ENCODE measurements at regions not wholly inside any gene's neighbourhood (a gene's known extent, or its start where the extent isn't known, plus 50 kb on each side); places are given as distances from the start of the nearest gene placed in this dataset.

DNA sequence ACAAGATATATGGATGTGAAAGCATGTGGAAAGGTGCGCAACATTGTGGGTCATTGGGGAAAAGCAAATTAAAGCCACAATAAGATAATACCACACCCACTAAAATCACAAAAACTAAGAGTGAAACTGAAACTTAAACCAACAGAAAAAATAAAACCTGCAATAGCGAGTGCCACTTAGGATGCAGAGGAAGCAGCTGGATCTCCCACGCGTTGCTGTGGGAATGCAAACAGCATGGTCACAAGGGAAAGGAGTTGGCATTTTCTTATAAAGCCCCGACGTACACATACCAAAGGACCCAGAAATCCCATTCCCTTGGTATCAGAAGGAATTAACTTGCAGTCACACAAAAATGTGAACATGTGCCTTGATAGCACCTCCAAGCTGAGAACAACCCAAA lies 712.0 kb downstream of the TBC1D22A start:
- no peak for DNase-seq (ENCODE audit: low read depth)

DNA sequence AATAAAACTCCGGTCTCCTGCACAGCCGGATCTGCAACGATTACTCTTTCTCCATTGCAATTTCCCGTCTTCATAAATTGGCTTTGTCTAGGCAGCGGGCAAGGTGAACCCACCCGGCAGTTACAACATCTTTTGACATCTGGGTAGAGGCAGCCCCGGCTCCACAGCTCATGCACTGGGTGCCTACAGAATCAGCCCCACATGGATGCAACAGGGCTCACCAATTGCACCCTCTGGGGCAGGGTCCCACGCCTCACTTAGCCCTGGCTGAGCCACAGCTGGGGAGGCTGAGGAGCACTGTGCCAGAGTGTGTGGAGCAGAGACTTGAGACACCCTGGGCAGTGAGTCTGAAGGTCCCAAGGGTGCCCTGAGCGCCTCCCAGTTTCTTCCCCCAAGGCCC lies 710.2 kb downstream of the TBC1D22A start:
- no peak for DNase-seq (ENCODE audit: low read depth)

GRCh38 chr22:47471406-47471805 lies 709.0 kb downstream of the TBC1D22A start:
- no peak for DNase-seq (ENCODE audit: low read depth)

DNA sequence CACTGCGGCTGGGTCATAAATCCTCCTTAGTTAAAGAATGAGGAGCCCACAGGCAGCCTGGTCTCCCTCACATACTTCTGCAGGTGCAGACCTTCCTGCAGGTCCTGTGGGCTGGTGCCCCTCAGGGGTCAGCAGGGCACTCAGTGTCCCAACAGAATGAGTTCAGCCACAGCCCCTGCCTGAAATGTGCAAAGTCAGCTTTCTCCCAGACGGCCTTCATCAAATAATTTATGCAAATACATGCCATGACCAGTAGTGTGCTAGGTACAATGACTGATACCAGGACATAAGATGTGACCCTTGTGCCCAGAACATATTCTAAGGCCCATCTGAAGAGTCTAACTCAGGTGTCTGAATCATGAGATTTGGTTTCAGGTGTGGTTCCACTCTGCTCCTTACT lies 703.4 kb downstream of the TBC1D22A start:
- no peak for DNase-seq (ENCODE audit: low read depth)

DNA sequence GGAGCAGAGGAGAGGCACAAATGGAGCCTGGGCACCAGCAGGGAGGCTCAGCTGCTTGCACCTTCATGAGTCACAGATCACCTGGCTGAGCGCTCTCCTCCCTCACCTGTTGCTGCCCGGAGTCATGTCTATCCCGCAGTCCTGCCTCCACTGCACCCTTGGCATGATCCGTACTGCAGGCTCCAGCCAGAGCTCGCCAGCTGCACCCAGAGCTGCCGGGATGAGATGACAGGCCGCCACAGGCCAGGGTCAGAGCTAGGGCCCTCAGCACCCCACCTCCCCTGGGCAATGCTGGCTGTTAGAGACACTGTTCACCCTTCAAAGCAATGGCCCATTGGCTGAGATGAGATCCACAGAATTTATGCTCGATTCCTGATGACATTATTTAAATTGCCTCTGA lies 702.8 kb downstream of the TBC1D22A start:
- no peak for DNase-seq (ENCODE audit: low read depth)

DNA sequence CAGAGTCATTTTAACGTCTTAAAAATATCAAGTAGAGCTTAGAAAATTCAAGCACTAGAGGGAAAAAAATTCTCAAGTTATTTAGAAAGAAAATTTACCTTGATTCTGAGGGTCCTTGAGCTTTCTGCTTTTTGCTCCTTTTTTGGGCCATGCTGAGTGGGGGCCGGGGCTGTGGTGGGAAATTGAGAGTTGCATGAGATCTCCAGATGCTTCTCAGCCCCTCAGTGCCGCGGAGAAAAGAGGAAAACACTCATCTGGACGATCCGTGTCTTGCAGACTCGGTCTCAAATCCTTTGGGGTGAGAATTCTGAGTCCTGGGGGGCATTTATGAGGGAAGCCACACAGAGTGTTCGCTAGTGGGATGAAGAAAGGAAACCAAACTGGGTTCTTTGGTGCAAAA lies 700.8 kb downstream of the TBC1D22A start:
- DNase-seq (ENCODE audit: low read depth), result no peak

DNA sequence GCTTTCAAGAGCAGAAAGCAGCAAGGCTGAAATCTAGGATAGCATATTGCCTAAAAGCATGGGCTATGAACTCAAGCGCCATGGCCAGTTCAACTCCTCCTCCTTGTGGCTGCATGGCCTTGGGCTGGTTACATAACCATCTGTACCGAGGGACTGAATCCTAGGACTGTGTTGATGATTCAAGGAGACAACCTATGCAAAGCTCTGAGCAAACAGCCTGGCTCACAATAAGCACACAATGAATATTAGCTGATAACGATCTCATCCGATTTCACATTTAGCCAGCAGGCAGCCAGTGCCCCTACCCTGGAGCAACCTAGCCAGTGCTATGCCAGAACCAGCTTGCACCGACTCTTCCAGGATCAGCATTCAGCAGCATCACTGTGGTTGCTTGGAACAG lies 698.4 kb downstream of the TBC1D22A start:
- DNase-seq (ENCODE audit: low read depth), result no peak

DNA sequence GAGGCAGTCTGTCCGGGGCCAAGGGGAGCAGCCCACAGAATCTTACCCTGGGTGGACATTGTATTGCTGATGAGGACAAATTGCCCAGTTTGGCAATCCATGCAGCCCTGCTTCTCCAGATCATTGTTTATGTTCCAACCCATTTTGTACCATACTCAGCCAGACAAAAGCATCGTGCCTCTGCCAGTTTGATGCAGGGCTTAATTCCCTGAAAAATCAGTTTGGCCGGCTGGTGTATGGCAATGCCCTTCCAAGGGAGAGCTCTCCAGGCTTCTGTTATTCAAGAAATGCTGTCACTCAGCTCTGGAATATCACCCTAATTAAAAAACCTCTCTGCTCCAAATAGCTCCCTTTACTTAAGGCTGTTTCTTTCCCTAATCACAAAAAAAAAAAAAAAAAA lies 697.7 kb downstream of the TBC1D22A start:
- no peak for DNase-seq (ENCODE audit: low read depth)

DNA sequence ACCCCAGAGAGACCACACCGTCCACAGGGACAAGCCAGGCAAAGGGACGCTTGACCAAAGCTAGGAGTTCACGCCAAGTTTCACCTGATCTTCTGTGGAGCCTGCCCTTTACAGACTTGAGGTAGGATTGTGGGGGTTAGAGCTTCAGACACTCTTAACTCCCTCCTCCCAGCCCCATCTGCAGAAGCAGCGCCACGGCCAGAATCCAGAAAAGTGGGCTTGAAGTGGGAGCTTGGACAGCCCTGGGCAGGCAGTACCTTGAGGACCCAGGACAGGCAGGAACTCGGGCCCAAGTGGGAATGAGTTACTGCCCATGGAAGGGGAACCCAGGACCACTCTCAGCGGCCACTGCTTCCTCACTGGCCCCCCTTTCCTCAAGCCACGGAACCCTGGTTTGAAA lies 695.9 kb downstream of the TBC1D22A start:
- DNase-seq (ENCODE audit: low read depth), result no peak

DNA sequence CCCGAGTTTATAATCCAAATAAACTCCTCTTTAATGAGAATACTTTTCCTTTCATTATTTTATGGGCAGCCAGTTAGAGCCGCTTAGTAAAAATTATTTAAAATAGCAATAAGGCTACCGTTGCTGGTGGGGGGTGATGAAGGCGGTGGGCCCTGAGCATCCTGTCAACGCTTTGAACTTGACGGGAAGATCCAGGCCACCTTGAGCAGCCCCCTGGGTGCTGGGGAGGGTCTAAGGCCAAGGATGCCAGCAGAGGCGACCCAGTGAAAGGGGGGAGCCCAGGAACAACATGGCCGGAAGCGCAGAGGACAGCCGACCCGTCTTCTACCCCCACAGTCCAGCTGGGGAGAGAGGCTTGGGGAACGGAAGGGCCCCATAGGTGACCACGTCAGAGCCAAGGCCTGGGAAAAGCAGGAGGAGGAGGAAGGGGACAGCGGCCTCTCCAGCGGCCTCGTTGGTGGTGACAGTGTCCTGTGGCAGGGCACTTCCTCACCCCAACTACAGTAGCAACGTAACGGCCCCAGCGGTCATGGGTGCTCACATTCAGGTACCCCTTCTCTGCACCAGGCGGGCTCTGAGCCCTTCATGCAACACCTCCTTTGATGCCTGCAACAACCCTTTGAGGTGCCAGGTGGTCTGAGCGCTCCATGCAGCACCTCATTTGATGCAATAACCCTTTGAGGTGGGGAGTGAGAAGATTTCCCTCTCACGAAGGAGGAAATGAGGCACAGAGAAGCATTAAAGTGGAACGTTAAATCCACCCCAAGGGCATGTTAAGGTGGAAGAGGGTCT lies 695.3 kb downstream of the TBC1D22A start:
- no peak for DNase-seq (ENCODE audit: low read depth)

- DNase-seq (ENCODE audit: low read depth), result no peak
These were observed 694.6 kb downstream of the TBC1D22A start for GRCh38 chr22:47457021-47457420.

- DNase-seq (ENCODE audit: low read depth), result no peak
These were observed 693.6 kb downstream of the TBC1D22A start for GRCh38 chr22:47456031-47456430.

- no peak for DNase-seq (ENCODE audit: low read depth)
These were observed 690.6 kb downstream of the TBC1D22A start for GRCh38 chr22:47453049-47453448.

GRCh38 chr22:47452184-47452583 lies 689.7 kb downstream of the TBC1D22A start:
- no peak for DNase-seq (ENCODE audit: low read depth)

GRCh38 chr22:47450876-47451475 lies 688.5 kb downstream of the TBC1D22A start:
- DNase-seq (ENCODE audit: low read depth), result no peak

GRCh38 chr22:47449508-47450270 lies 687.2 kb downstream of the TBC1D22A start:
- no peak for DNase-seq (ENCODE audit: low read depth)

DNA sequence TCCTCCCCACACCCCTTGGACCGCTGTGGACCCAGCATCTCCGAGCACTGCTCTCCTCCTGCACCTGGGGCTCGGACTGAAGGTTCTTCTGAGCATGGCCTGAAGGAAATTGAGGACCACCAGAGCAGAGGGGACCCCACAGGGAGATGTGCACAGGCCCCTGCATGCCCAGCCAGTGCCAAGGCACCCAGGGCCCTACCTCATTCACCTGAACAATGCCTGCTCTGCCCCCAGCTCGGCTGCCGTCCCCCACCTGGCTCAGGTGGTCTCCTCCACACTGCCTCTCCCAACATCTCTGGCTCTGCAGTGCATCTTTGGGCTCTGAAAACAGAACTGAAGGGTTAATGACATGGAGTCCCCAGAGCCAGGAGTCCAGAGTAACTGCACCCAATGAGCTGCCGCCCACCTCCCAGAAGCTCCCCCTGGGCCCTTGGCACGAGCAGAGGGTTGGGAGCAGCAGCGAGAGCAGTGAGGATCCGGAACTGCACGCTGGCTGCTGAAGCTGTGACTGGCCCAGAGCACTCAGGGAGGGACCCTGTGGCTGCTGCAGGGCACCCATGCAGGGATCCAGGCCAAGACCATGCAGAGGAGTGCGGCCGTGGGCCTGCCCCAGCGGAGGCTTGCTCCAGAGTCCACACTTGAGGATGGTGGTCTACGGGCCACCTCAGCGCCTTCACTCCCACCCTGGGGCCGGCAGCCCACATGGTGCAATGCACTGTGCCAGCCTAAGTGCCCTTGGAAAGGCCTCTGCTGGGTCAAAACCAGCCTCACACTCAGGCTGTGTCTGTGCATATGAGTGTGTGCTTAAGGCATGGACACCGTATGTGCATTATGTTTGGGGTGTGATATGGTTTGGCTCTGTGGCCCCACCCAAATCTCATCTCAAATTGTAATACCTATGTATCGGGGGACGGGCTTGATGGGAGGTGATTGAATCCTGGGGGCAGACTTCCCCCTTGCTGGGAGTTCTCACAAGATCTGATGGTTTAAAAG lies 686.1 kb downstream of the TBC1D22A start:
- DNase-seq (ENCODE audit: low read depth), result no peak

DNA sequence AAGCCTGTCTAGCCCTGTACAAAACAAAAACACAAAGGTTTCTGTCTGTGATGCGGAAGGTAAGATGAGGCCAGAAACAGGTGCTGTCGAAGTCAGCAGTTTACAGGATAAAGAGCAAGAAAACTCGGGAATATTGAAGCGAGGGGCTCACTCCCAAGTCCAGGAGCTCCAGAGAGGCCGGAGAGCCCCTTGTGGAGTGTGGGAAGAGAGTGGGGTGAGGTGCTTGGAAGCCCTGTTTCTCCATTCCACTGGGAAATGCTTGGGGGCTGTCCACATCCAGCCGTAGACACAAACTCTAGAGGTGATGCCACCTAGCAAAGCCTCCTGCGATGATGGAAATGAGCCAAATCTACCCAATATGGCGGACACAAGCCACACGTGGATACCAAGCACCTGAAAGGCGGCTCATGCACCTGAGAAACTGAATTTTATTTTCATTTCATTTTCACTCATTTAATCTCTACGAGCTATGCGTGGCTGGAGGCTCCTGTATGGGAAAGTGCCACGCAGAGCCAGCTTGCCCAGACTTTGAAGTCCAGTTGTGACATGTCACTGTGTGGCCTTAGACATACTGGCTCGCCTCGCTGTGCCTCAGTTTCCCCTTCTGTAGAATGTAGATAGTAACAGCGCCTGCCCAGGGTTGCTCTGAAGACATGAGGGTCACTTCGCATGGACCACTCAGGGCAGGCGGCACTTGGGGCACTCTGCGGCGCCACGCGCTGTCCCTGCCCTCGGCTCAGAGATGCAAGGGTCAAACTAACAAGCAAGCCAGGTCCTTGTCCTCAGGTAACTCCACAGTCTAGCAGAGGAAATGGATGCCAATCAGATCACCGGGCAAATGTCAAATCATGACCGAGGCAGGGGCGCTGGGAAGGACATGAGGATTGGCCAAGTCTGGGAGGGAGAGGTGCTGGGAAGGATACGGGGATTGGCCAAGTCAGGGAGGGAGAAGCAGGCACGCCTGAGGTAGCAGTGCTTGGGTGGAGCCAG lies 684.7 kb downstream of the TBC1D22A start:
- no peak for DNase-seq (ENCODE audit: low read depth)

DNA sequence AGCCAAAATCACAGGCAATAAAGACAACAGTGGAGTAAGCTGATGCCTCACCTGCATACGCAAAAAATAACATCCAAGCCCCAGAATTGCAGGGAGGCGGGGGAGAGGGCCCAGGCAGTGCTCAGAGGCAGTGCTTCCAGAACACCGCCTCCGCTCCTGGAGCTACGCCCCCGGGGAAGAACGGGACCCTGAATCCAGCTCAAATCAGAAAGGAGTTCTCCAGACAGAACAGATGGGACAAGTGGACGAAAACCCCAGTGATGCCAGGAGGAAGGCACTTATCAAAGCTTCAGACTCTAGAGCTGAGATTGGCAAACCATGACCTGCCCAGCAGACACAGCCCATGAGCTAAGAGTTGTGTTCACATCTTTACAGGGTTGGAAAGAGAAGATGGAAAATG lies 683.9 kb downstream of the TBC1D22A start:
- no peak for DNase-seq (ENCODE audit: low read depth)

- DNase-seq (ENCODE audit: low read depth), result no peak
These were observed 683.4 kb downstream of the TBC1D22A start for GRCh38 chr22:47445716-47446290.

Measured in GM04503 (cell line).